GM20000 (cell line): ENCODE measurements at regions not wholly inside any gene's neighbourhood (a gene's known extent, or its start where the extent isn't known, plus 50 kb on each side); places are given as distances from the start of the nearest gene placed in this dataset.

Experiments used
- DNase-seq: peaks from one replicate; pipeline ENCODE4 v3.0.0; 2012; ENCODE audit warnings: low spot score
- TF ChIP-seq, protein P1 (sequence below): IDR thresholded peaks from 2 replicates; pipeline ENCODE4 v1.5.1; 2012; ENCODE audit warnings: mild to moderate bottlenecking, control low read depth; ENCODE audit errors: extremely low read depth, missing control alignments

DNA sequence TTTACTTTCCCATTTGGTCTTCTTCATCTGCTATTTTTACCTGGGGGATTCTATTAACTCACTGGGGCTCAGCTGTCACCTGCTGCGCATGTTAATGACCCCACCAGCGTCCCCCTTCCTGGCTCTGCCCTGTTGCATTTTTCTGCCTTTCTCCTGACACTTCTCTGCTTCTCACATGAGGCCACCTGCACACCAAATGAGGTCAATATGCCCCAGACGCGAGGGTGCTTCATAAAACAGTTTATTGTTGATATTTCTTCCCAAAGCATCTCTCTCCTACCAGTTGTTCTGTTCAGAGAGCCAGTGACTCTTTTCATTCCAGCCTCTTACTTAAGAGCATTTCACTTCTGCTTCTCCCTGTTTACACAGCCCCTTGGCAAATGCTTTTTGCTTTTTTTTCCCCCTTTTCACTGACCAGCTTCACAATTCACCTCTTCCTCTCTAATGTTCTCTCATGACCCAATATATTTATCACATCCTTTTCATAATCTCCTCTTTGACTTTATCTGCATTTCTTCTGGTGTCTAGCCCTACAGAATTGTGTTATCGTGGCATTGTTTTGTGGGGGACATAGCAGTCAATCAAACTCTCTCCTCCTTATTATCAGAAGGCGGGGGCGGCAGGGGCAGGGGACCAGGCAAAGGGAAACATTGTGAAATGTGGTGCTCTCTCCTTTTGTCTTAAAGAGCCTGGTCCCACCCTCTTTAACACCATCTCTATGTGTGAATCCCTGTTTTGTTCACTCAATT, 545.8 kb upstream of the CITED2 start:
- TF ChIP-seq, protein P1, sequence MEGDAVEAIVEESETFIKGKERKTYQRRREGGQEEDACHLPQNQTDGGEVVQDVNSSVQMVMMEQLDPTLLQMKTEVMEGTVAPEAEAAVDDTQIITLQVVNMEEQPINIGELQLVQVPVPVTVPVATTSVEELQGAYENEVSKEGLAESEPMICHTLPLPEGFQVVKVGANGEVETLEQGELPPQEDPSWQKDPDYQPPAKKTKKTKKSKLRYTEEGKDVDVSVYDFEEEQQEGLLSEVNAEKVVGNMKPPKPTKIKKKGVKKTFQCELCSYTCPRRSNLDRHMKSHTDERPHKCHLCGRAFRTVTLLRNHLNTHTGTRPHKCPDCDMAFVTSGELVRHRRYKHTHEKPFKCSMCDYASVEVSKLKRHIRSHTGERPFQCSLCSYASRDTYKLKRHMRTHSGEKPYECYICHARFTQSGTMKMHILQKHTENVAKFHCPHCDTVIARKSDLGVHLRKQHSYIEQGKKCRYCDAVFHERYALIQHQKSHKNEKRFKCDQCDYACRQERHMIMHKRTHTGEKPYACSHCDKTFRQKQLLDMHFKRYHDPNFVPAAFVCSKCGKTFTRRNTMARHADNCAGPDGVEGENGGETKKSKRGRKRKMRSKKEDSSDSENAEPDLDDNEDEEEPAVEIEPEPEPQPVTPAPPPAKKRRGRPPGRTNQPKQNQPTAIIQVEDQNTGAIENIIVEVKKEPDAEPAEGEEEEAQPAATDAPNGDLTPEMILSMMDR: no peak
- no peak for DNase-seq

DNA sequence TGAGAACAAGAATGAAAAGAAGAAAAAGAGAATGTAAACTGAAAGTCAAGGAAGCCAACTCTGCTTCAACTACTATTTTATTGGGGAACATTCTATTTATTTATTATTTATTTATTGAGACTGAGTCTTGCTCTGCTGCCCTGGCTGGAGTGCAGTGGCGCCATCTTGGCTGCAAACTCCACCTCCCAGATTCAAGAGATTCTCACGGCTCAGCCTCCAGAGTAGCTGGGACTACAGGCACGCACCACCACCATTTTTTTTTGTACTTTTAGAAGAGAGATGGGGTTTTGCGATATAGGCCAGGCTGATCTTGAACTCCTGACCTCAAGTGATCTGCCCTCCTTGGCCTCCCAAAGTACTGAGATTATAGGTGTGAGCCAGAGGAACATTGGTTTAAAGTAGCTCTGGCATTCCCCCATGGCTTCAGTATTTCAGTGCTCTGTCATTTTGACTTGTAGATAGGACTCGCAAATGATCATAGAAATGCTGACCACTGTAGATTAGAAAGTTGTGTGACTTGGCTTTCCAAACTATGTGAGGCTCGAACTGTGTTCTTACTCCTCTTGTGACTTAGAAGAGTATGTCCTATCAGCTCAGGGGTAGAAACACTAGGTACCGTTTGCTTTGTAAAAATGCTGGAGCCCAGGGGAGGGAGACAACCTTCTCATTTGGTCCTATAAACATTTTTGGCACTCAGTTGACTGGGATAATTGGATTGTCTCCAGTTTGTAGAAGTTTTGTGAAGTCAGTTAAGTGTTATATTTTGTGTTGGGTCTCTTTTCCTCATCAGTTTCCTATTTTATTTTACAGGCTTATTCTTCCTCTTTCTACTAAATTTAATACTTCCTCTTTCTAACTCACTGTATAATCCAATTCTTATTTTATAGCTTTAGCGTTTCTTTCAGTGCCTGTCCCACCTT, 544.9 kb upstream of the CITED2 start:
- TF ChIP-seq, protein P1: no peak
- no peak for DNase-seq

DNA sequence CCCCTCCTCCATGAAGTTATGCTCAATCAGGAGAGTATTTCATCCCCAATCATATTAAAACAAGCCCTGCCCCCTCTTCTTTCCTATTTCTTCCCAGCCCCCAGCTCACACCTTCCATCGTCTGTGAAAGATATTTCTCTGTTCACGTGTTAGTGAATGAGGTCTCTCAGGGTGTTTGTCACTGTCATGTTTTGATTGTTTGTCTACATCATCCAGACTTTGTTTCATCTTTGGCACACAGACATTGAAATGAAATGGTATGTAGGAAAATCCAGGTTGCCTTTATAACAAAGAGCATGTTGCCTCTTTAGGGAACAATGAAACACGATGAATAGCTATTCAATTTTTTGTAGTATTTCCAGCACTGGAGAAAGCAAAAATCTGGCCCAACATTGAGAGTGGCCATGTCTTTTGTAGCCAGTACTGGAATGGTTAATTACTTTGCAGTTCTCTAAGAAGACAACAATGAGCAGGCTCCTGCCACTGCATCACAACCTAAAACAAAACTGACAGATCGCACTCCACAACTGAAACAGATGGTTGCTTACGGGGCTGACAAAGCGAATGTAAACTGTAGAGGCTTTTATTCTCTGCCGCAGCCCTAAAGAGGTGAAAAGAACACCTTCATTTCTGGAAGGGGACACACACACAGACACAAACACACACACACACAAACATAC, 543.6 kb upstream of the CITED2 start:
- DNase-seq: no peak
- TF ChIP-seq, protein P1: no peak

DNA sequence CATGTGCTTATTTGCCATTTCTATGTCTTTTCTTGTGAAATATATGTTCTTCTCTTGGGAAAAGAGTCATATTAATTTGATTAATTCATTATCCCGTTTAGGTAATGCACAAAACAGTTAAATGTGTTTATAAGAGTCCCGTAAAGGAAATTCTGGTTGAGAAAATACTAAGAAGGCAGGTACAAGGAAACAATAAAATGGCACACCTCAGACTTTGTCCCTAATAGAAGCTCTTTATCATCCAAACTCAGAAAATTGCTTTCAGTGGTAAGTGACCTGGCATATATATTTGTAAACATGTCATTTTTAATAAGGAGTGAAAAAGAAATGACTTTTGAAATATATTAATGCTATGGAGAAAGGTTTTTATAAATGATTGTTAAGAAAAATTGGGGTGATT, 540.5 kb upstream of the CITED2 start:
- DNase-seq: no peak
- TF ChIP-seq, protein P1: no peak

DNA sequence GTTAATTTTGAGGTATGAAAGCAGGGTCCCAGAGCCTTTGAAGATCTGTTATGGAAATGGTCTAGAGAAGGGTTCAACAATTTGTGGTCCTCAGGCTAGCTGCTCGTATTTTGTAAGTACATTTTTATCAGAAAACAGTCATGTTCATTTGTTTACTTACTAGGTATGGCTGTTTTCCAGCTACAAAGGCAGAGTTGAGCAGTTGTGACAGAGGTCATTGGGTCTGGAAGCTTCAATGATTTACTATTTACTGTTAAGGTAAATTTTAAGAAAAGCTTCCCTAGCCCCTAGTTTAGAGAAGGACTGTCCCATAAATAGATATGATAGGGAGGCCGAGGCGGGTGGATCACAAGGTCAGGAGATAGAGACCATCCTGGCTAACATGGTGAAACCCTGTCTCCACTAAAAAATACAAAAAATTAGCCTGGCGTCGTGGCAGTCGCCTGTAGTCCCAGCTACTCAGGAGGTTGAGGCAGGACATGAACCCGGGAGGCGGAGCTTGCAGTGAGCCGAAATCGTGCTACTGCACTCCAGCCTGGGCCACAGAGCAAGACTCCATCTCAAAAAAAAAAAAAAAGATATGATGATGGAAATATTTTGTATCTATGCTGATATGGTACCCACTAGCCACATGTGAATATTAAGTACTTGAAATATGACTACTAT, 538.4 kb upstream of the CITED2 start:
- no peak for DNase-seq
- TF ChIP-seq, protein P1: no peak

DNA sequence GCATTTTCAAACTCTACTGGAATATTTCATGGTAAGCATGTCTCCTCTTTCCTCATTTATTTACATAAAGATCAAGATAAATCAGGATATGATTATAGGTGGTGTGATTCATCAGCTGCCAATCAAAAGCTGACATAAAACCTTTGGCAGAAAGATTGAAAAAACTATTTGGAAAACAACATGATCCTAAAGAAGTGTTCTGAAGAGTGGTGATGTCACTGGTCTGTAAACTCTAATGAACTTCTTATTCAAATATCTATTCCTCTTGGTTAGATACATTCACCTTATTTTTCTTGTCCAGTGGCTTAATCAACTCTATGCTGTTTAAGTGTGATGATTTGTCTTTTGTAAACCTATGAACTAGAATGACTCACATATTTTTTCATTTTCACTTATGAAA, 535.5 kb upstream of the CITED2 start:
- TF ChIP-seq, protein P1: no peak
- DNase-seq: no peak
